Activated CD8-positive, alpha-beta T cell treated with anti-CD3 and anti-CD28 coated beads, Interleukin-2, amount 10 ng/mL, durations not matched to agents 7 days and 5 days (primary cell): ENCODE measurements at regions not wholly inside any gene's neighbourhood (a gene's known extent, or its start where the extent isn't known, plus 50 kb on each side); places are given as distances from the start of the nearest gene placed in this dataset.

Experiments
- ATAC-seq: fragments of 150-1000 bp; cut with Tn5 transposase; one replicate; pipeline ENCODE4 v1.10.0; 2021; ENCODE audit warnings: moderate library complexity
- CTCF ChIA-PET: fragments of 350-600 bp; sonication (Branson Sonifier 250); formaldehyde crosslinking; loops from one replicate; lab custom pipeline; 2021; ENCODE audit warnings: antibody characterized with exemption; lab: Charles Lee
- POLR2A ChIA-PET: fragments of 350-600 bp; sonication (Branson Sonifier 250); formaldehyde crosslinking; loops from one replicate; lab custom pipeline; 2021; ENCODE audit warnings: antibody characterized with exemption; lab: Charles Lee
- DNase-seq: peaks from one replicate; pipeline ENCODE4 v3.0.0-alpha.2; 2020
- H3K27ac Mint-ChIP-seq: one replicate; pipeline ENCODE4 v1.8.0; 2021; ENCODE audit warnings: mild to moderate bottlenecking, mixed read lengths
- H3K27me3 Mint-ChIP-seq: one replicate; pipeline ENCODE4 v1.8.0; 2021; ENCODE audit warnings: low read depth, mixed read lengths
- H3K36me3 Mint-ChIP-seq: one replicate; pipeline ENCODE4 v1.8.0; 2021; ENCODE audit warnings: low read depth, mixed read lengths
- H3K4me1 Mint-ChIP-seq: one replicate; pipeline ENCODE4 v1.8.0; 2021; ENCODE audit warnings: low read depth, mixed read lengths
- H3K4me3 Mint-ChIP-seq: one replicate; pipeline ENCODE4 v1.8.0; 2021; ENCODE audit warnings: mild to moderate bottlenecking, mixed read lengths
- H3K9me3 Mint-ChIP-seq: one replicate; pipeline ENCODE4 v1.8.0; 2022; ENCODE audit warnings: mixed read lengths; ENCODE audit not compliant: insufficient read depth

DNA sequence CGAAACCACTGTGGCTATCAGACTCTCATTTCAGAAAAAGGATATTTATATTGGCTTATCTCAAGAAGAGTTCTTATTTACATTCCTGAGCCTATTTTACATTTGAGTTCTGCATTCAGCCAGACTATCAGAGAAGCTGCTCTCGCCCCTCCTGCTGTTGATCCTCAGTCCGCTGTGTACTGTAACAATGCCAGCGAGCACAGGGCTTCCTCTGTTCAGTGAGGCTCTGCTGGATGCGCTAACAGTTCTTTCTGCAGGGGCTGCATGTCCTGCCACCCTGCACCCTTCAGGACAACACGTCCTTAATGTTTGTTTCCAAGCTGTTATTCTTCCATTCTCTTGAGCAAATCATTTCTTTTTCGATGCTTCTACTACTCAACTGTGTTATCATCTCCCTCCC is 463.7 kb upstream of the SGCG start:
- ChIA-PET POLR2A (no interaction called here), CTCF (no interaction called here)
- DNase-seq, result no peak
- Mint-ChIP-seq H3K27ac (no peak overlapping the region), H3K27me3 (no peaks in the 10 kb centered on the region), H3K36me3 (no peaks in the 10 kb centered on the region), H3K9me3 (no peaks in the 10 kb centered on the region), H3K4me1 (no peaks in the 10 kb centered on the region), H3K4me3 (no peak overlapping the region)
- ATAC-seq, result no peak

DNA sequence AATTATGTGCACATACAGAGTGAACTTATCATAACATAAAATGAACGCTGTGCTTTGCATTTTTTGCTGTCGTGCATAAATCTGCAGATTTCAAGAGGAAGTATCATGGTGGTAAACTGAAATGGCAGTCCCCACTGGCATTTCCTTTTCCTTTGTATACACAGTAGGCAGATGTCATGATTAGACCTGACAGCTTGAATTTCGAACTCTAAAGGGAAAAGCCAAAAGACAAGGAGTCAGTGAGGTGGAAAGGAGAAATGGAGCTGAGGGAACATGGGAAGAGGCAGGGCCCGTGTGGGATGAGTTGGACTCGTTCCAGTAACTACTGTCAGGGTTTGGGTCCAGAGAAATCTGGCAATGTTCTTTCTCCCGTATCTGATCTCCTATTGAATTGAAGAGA is 454.1 kb upstream of the SGCG start:
- no peaks in the 10 kb centered on the region for H3K27me3 Mint-ChIP-seq
- ATAC-seq (no peak), DNase-seq (no peak)
- H3K4me1 Mint-ChIP-seq, result no peaks in the 10 kb centered on the region
- no peak overlapping the region for H3K27ac Mint-ChIP-seq
- H3K9me3 Mint-ChIP-seq, result no peaks in the 10 kb centered on the region
- no peaks in the 10 kb centered on the region for H3K36me3 Mint-ChIP-seq
- ChIA-PET POLR2A (no interaction called here), CTCF (no interaction called here)
- H3K4me3 Mint-ChIP-seq, result no peak overlapping the region

DNA sequence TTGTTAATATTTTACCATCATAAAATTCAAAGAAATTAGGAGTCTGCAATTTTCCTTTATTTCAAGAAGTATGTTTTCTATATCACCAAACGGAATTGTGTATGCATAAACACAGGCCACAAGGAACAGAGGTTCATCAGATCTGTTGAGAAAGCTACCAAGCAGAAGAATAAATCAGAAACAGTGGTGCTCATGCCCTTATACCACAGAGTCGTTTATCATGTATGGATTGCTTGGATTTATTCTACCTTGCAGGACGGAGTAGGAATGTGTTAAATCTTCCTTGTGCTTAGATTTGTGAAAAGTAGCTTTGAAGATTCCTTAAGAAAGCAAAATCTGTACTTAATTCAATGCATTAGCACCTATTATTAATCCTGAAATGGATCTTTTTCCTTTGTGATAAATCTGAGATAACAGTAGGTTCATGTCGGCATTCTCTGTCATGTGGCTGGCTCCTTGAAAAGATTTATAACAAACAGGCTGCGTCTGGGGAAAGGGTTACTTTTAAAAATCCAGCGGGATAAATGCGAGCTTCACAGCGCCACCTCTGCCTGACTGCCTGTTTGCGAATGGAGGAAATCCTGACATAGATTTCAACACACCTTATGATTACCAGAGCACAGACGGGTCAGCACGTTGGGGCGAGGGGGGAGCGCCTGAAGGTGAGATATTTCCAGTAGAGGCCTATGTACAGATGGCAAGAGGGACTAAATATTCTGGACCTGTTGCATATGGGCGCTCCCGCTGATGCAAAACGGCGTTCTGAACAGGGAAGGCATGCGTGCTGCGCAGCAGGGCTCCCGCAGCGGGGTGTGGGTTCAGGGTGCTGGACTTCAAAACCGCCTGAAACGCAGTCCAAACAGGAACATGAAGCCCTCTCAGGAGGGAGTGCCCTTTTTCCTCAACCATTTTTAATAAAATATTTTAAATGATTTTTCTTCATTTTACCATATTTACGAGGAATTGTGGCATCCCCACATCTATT is 445.5 kb upstream of the SGCG start:
- Mint-ChIP-seq H3K27me3 (no peaks in the 10 kb centered on the region), H3K4me1 (no peaks in the 10 kb centered on the region), H3K36me3 (no peaks in the 10 kb centered on the region), H3K9me3 (peaks cover 3% of the 10 kb centered on the region), H3K27ac (no peak overlapping the region), H3K4me3 (no peak overlapping the region)
- no peak for DNase-seq
- POLR2A ChIA-PET, result no interaction called here
- CTCF ChIA-PET, result no interaction called here
- no peak for ATAC-seq

DNA sequence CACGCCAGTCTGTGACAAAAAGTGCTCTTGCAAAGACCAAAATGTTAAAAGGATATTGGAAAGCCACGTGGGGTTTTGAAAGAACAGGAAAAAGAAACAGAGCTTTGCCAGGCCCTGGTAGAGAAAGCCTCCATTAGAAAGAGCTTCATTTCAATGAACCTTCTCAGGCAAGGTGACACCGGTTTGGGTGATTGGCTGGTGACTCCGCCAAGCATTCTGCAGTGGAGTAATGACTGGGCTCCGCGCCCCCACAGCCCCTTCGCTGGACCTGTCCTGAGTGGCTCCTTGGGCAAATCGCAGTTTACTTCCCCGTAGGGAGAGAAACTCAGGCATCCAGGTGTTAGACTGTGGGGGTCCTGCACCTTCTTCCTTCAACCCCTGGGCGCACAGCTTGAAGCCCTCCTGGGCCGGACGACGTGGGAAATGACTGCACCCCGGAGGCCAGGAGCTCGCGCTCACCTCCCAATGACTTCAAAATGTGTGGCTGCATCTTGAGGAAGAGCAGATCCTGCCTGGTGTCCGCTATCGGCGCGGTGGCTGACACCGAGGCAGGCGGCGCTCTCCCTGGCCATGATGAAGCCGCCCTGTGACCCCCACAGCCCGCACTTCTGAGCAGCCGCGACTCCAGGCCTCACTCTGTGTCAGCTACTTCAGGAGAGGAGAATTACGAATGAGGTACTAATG is 444.6 kb upstream of the SGCG start:
- Mint-ChIP-seq H3K4me3 (no peak overlapping the region), H3K9me3 (peaks cover 11% of the 10 kb centered on the region), H3K4me1 (no peaks in the 10 kb centered on the region), H3K36me3 (no peaks in the 10 kb centered on the region), H3K27ac (no peak overlapping the region), H3K27me3 (no peaks in the 10 kb centered on the region)
- ChIA-PET POLR2A (no interaction called here), CTCF (no interaction called here)
- DNase-seq, result no peak
- no peak for ATAC-seq

DNA sequence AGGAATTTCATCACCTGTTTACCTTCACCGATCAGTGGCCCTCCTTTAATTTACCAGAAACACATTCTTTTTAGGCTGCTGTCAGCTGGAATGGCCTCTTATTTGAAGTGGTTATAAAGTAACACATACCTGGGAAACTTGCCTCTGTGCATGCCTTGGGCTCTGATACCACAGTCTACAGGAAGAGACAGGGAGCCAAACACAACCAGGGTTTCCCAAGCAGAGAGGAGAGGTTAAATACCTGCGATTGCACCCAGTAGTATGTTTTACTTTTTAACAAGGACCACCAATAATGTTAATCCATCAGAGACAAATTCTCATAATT is 444.0 kb upstream of the SGCG start:
- no peak for ATAC-seq
- no peaks in the 10 kb centered on the region for H3K27me3 Mint-ChIP-seq
- no peaks in the 10 kb centered on the region for H3K36me3 Mint-ChIP-seq
- no peak for DNase-seq
- CTCF ChIA-PET, result no interaction called here
- H3K4me3 Mint-ChIP-seq, result no peak overlapping the region
- H3K27ac Mint-ChIP-seq, result no peak overlapping the region
- H3K4me1 Mint-ChIP-seq, result no peaks in the 10 kb centered on the region
- POLR2A ChIA-PET, result no interaction called here
- peaks cover 11% of the 10 kb centered on the region for H3K9me3 Mint-ChIP-seq

DNA sequence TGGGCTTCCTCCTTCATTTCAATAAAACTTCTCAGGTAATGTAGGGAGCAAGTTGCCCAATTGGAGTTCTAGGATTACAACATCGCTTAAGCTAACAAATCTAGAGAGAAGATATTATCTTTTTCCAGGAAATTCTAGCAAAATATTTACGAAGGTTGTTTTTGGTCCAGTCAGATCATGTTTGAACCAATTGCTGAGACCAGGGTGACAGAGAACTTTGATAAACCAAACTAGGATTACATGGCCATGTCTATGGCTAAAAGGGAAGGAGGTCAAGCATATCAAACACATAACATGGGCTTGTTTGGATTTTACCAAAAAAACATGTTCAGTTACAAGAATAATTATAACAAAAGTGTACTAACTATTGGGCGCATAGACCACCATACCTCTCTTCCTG is 442.4 kb upstream of the SGCG start:
- no peaks in the 10 kb centered on the region for H3K27me3 Mint-ChIP-seq
- no peaks in the 10 kb centered on the region for H3K36me3 Mint-ChIP-seq
- no peaks in the 10 kb centered on the region for H3K4me1 Mint-ChIP-seq
- H3K4me3 Mint-ChIP-seq, result no peak overlapping the region
- DNase-seq, result no peak
- H3K27ac Mint-ChIP-seq, result no peak overlapping the region
- H3K9me3 Mint-ChIP-seq, result peaks cover 11% of the 10 kb centered on the region
- no peak for ATAC-seq
- ChIA-PET POLR2A (no interaction called here), CTCF (no interaction called here)

DNA sequence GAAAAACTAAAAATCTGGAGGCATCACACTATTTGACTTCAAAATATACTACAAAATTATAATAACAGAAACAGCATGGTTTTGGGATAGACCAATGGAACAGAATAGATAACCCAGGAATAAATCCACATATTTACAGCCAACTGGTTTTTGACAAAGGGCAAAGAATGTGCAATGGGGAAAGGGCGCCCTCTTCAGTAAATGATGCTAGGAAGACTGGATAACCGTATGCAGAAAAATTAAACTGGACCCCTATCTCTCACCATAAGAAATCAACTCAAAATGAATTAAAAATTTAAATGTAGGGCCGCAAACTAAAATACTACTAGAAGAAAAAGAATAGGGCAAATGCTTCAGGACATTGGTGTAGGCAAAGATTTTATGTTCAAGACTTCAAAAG is 440.5 kb upstream of the SGCG start:
- Mint-ChIP-seq H3K4me1 (no peaks in the 10 kb centered on the region), H3K27me3 (no peaks in the 10 kb centered on the region), H3K4me3 (no peak overlapping the region), H3K27ac (no peak overlapping the region), H3K9me3 (peaks cover 11% of the 10 kb centered on the region), H3K36me3 (no peaks in the 10 kb centered on the region)
- DNase-seq, result no peak
- CTCF ChIA-PET, result no interaction called here
- no peak for ATAC-seq
- POLR2A ChIA-PET, result no interaction called here

DNA sequence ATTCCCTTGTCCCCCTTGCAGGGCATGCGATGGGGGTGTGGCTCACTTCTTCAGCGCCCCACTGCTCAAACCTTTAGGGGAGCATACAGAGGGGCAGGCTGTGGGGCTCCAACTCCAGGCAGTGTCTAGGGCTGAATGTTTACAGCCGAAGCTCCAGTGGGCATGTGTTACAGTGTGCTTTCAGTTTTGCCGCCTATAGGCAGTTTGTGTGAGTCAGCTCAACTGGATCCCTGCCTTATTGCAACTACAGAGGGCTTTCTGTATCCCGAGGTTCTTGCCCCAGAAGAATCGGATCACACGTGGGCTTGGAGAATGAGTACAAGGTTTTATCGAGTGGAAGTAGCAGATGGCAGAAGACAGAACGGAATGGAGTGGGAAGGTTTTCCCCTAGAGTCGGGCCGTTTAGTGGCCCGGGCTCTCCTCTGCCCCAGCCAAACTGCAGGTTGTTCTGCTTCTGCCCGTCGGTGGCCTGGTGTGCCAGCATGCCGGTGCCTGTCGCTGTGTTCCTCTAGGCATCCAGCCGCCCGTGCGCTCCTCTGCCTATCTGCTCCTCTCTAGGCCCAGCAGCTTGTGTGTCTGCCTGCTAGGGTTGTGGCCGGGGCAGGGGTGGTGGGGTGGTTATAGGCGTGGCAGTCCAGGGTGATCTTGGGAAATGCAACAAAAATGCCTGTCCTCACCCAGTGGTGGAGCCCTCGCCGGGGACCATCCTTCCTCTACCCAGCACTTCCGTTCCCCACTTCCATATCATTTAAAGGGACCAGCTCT is 435.9 kb upstream of the SGCG start:
- Mint-ChIP-seq H3K9me3 (peaks cover 11% of the 10 kb centered on the region), H3K4me3 (no peak overlapping the region), H3K27ac (no peak overlapping the region), H3K27me3 (no peaks in the 10 kb centered on the region), H3K4me1 (no peaks in the 10 kb centered on the region), H3K36me3 (no peaks in the 10 kb centered on the region)
- ATAC-seq, result no peak
- no peak for DNase-seq
- POLR2A ChIA-PET, result no interaction called here
- CTCF ChIA-PET, result no interaction called here

DNA sequence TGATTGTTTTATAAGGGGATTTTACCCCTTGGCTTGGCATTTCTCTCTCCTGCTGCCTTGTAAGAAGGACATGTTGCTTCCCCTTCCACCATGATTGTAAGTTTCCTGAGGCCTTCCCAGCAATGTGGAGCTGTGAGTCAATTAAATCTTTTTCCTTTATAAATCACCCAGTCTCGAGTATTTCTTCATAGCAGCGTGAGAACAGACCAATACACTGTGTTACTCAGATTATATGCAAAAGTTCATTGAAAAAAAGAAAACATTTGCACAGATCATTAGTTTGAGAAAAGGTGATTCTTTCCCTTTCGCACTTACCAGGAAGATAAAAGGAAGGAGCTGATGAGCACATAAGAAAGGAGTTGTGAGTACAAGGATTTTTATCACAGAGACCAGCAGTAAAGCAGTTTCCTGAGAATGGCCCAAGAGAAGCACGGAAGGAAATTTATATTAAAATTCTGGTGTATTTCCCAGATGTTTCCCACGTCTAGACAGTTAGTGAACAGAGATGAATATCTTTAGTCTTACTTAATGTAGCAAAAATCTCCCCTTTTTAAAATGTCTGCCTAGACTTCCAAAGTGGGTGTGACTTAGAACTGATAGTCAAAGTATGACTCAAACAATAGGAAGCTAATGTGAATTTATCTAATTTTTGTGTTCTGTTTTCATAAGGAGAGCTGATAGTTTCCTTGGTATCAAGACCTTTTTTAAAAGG is 431.8 kb upstream of the SGCG start:
- ChIA-PET CTCF (no interaction called here), POLR2A (no interaction called here)
- no peak for DNase-seq
- H3K9me3 Mint-ChIP-seq, result peaks cover 4% of the 10 kb centered on the region
- no peak overlapping the region for H3K27ac Mint-ChIP-seq
- no peaks in the 10 kb centered on the region for H3K36me3 Mint-ChIP-seq
- H3K27me3 Mint-ChIP-seq, result no peaks in the 10 kb centered on the region
- no peaks in the 10 kb centered on the region for H3K4me1 Mint-ChIP-seq
- no peak for ATAC-seq
- H3K4me3 Mint-ChIP-seq, result no peak overlapping the region

DNA sequence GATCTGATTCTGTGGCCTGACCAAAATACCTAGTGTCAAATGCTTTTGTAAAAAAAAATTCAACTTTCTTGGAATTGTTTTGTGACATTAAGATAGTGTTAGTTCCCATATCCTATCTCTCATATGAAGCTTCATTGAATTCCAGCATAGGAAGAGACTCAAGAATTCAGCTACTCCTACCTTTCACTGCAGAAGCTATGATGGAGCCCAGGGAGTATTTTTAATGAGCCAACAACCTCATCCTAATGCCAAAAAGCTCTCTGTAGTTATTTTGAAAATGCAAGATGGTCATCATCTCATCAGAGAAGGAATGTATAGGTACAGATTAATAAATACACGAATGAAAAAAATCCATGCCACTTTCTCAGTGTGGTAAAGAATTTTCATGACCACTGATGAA is 431.2 kb upstream of the SGCG start:
- Mint-ChIP-seq H3K27ac (no peak overlapping the region), H3K27me3 (no peaks in the 10 kb centered on the region), H3K9me3 (peaks cover 4% of the 10 kb centered on the region), H3K36me3 (no peaks in the 10 kb centered on the region), H3K4me3 (no peak overlapping the region), H3K4me1 (no peaks in the 10 kb centered on the region)
- ChIA-PET POLR2A (no interaction called here), CTCF (no interaction called here)
- no peak for ATAC-seq
- DNase-seq, result no peak

DNA sequence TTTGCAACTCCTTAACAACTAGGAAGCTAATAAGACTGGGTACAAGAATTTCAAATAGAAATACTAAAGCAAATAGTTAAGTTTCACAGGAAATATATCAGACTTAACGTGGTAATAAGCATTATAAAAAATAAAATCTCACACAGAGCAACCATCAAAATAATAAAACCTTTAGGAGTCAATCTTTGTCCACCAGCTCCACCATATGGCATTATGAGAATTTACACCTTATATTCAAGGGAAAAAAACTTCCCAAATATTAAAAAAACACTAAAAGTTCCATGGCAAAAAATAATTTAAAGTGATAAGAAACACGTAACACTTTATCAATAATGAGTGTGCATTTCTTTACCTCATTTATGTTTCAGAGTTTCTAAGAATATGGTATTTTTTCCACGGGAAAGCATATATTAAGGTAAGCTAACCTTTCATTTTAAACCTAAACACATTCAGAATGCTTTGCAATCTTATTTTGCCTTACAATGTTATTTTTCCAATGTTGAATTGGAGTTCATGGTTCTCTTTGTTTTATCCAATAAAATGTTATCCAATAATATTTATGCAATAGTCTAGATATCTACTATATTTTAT is 423.2 kb upstream of the SGCG start:
- Mint-ChIP-seq H3K9me3 (no peaks in the 10 kb centered on the region), H3K4me1 (no peaks in the 10 kb centered on the region), H3K27me3 (no peaks in the 10 kb centered on the region), H3K27ac (no peak overlapping the region), H3K4me3 (no peak overlapping the region), H3K36me3 (no peaks in the 10 kb centered on the region)
- POLR2A ChIA-PET, result no interaction called here
- no peak for DNase-seq
- ATAC-seq, result no peak
- CTCF ChIA-PET, result no interaction called here
